D341Med (cell line): ENCODE measurements at regions not wholly inside any gene's neighbourhood (a gene's known extent, or its start where the extent isn't known, plus 50 kb on each side); places are given as distances from the start of the nearest gene placed in this dataset.

Experiments
- DNase-seq: peaks from one replicate; pipeline ENCODE4 v3.0.0; 2012; ENCODE audit warnings: low spot score

DNA sequence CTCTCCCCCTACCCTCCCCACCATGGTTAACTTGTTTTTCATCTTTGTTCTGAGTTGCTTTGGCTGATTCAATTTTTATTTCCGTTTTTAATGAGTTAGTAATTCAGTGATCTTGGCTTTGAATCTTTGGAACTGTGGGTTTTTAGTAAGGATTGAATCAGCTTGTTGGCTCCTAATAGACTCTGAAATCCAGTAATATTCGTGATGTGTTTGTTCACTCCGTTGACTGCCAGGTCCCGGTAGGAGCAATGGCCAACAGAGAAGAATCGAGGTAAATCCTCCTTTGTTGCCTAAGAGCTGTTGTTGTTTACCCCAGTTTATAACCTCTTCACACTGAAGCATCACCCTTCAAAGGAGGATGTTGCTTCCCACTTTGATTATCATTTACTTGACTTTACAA lies 92.7 kb downstream of the PCSK1 start:
- DNase-seq = no peak

DNA sequence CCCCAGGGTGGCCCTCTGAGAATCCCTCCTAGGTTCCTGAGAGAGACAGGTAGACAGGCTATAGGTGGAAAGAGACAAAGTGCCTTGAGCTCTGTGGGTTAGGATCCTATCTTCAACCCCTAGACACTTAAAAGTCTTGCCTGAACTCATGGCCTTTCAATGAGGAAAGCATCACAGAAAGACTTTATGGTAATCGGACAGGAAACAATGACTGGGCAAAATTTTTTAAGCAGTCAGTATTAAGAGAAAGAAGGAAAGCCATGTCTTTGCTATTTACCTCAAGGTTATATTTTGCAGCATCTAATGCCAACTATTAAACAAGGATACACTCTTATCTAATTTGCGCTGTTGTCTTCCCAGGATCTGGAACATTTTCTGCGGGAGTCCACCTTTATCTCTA lies 93.2 kb downstream of the PCSK1 start:
- DNase-seq = no peak

DNA sequence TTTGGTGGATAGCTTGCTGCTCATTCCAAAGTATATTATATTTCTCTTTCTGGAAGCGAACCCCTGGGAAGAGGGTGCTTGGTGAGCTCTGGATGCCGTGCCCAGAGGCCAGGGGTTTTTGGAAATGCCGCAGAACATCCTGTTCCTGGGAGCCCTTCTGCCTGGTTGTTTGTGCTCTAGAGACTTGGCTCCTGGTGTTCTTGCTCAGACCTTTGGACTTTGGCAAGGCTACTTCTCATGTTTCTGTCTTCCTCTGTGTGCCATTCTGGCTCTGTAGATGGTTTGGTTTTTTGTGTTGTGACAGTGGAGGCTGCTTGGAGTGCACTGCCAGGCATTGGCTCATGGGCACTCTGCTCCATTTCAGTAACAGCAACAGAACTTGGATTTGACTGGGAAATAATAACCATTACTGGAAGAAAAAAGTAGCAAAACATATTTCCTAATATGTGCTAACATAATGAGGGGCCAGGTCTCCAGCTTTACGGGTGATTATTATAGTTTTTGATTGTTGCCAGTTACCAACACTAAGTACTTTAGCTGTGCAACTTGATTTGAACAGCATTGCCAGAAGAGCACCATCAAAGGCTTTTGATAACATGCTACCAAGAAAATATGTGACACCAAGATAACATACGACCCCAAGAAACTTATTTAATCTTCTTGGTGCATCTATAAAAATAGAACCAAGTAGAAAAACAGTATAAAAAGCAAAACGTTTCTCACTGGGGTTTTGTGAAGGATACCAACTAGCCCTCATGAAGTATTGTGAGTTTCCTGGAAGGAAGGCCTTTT lies 94.2 kb downstream of the PCSK1 start:
- DNase-seq = no peak

DNA sequence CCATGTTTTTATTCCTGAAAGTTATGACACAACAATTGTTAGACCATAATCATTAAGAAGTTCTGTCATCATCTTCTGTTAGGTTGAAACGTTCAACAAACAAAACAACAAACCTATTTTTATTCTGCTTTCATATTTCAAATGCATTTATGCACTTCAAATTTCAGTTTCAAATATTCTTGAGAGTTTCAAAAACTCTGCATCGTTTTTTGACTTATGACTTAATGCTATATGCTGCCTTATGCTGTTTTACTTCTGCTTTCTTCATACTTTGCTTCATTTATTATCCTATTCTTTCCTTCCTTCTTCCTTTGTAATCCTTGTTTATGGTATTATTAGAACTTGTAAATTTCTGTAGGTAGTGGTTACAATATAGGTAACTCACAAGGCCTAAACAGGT lies 95.0 kb downstream of the PCSK1 start:
- DNase-seq = no peak

DNA sequence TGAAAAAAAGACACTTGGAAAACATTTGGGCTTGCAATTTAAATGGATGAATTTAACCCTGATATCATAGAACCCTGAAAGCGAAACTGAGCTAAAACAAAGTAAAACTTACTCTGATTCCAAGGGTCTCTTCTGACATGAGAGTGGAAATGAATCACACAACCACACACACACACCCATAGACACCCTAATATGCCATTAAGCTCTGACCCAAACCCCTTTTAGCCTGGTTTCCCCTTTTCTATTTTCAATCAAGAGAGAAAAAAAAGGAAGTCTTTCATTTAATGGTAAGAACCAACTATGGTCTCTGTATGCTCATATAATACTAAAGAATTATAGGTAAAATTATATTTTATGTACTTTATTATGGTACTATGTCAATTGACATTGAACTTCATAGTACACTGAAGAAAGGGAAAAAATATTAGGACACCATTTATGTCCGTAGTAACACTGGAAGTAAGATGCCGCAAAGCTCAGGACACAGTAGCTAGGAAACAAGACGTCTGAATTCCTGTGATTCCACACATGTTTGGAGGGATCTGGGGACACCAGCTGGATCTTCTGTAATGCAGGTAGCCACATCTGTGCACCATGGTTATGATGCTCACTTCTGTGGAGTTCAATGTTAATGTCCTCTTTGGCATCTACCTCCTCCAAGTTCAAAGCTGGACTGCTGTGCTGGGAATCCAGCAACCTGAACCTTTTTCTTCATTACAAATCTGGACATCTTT lies 95.8 kb downstream of the PCSK1 start:
- DNase-seq = no peak

DNA sequence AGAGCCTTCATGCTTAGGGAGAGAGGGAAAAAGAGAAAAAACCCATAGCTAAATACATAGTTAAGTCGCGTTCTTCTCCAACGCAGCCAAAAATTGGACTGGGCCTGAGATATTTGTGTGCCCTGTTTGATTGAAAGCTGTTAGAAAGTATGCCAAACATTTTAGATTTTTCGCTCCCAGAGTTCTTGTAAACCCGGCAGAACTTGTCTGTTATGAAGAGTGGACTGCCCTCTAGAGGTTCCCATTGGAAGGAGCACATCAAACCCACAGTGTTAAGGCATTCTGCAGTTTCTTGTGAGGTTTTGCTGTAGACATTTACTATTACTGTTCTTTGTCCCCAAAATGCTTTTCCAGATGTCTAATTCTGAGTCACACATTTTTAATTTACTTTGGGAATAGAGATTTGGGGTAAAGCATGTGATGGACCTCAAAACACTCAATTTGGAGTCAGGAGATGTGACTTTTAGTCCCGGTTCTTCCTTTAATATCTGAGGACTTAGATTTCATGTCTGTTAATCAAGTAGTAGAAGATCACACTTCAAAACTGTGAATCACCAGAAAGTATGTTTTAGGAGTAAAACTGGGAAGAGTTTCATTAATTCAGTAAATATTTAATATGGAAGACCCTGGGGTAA lies 96.6 kb downstream of the PCSK1 start:
- DNase-seq = peak; percentile 51

DNA sequence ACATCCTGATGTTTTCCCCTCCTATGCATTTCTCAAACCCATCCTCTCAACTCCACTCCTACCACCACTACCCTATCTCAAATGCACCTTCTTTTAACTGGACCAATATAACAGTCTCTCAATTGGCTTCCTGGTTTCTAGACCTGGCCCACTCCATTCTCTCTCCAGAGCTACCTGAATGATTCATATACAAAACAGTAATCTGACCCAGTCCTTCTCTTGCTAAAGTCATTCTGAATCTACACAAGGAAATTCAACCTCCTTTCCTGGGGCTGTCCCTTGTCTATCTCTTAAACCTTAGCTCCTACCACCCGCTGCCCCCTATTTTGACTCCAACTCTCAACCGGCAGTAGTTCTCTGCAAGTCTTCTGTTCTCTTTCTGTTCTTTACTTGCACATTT lies 97.2 kb downstream of the PCSK1 start:
- DNase-seq = no peak

DNA sequence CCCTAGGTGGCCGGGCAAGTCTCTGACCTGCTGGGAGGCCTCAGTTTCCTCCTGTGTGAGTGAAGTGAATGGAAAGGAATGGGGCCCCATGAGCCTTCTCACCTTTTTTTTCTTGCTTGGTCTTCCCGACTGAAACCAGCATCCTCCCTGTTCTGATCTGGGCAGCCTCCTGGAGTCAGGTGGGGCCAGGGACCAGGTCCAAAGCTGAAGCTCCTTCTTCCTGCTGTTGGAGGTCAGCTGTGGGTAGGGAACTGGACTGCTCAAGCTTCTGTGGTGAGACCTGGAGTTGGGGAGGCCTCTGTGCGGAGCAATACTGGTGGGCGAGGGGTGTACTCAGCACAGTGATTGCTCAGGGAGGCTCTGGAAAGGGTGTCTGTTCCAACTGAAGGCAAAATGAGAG lies 99.7 kb downstream of the PCSK1 start:
- DNase-seq = no peak

DNA sequence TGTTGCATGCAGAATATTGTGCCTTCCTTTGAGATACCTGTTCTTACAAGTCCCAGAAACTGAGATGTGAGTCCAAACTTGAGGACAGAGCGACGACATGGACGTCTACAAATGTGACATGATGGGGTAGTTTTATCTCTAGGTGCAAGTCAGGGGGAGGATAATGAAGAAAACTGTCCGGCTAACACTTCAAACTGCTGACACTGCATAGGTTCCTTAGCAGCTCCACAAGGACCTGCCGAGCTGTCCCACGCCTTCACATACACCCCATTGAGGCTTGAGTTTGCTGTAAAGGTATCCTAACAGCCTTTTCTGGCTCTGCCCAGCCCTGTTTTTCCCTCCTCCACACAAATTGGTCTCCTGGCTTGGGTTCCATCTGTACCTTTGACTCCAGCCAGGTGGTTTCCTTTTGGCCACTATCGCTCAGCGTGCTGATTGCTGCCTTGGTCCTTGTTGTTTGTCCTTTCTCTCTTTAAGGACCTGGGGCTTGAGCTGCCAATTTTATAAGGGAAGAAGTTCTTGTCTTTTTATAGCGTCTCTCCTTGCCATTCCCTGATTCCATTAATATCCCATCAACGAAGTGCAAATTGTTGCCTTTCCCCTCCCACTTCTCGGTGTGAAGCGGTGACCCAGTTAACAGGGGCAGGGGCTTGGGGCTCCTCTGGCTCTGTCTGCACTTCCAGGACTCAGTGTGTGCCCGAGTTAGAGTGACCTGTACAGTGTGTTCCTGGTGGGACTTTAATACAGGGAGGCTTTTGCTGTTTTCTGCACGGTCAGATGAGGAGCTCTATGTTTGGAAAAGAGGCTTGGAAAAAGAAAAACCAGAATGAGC lies 100.3 kb downstream of the PCSK1 start:
- no peak for DNase-seq

DNA sequence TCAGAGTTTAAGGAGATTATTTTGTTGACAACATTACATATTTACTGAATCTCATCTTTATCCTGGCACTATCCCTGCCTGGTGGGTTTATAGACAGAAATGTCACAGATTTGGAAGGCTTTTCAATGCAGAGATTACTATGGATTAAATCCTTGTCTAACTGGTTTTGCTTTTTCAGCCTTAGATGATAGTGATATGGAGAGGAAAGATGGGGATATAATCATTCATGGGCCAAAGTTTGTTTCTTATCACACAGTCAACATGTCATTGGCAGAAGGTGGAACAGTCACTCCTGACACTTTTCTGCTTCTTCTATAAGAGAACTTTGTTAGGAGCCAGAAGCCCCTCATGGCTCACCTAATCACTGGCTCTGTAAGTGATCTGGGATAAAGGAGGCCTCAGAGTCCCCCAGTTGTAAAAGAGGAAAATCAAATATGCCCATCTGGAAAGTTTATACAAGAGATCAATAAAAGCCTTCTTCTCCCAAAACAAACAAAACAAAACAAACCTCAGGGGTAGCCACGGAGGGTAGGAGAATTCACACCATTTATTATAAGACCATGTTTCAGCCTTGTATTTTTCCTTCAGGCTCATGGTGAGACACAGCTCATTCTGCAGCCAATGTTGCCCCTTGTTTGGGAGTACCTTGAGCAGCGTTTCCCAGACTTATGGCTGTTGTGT lies 101.2 kb downstream of the PCSK1 start:
- DNase-seq = no peak

DNA sequence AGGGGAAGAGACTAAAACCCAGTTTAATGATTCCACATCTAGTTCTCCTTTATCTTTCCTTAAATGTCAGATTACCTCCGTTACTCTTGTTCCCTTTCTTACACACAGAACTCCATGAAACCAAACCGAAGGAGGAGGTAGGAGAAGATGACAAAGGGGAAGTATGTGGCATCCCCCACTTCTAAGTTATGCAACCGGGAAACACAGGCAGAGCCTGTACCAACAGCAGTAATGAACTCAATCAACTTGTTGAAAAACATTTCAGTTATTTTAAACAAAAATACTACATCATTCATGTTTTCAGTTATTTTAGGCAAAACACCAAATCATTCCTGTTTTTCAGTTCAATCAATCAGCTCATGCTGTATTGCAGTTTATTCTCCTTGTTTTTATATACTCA lies 101.8 kb downstream of the PCSK1 start:
- DNase-seq = no peak

DNA sequence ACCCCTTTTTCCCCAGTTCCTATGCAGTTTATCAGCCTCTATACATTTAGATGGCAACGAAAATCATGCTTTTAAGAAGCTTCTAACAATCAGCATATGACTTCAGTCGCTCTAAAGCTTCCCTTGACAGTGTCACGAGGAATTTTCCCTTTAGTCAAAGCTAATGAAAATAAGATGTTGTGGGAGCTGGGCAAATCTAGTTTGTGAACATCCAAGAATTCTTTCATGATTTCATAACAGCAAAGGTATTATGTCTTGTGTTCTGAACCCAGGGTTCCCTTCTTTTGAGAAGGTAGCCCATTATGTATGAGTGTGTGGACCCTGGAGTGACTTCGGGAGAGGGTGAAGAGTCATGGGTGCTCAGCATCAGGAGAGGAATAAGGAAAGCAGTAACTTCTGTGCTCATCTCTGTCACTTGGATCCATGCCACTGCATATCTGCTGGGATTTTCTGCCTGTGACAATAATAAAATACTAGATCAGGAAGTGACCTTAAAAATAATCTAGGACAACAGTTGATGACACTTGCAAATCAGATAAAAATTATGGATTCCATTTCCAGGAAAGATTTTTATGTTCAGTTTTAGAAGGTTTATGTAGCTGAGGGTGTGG lies 102.4 kb downstream of the PCSK1 start:
- DNase-seq = no peak

DNA sequence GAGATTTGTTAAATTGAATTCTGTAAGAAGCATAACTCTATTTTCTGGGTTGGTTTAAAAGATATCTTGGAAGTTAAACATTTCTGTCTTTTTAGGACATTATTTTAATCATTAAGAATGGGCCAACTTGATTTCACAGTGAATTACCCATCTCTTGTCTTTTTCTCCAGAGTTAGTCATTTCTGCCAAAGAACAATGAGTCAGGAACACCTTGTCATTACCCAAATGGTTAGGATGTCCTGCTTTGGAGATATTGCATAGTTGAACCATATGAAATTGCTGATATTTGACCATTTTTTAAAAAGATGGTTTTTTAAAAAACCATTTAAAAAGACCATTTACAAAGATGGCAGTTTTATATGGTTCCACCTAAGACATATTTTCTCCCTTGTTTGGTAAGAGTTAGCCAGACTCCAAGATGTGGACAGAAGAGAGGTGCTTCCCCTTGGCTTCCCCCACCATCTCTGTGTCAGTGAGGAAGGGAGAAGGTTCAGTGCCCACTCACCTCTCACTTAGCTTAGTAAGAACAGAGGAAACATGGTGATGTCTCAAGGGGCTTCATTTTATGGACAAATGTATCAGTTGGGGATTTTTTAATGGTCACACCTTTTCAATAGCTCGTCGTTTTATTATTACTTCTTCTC lies 103.0 kb downstream of the PCSK1 start:
- DNase-seq = no peak

DNA sequence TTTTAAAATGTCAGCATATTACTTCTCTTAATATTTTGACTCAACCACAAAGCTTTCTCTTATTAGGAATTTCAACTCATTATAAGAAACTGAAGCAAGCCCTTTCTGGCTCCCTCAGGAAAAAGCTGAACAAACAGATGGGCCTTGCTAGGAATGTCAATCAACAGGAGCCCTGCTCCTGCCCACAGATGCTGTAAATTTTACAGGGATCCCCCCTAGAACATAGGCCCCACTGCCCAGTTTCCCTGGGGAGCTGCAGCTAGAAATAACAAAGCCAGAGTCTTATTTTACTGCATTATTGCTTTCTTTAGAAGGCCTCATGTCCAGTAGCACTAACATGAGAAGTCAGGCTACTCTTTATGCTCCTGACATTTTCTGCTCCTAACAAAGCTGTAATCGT lies 103.8 kb downstream of the PCSK1 start:
- no peak for DNase-seq

DNA sequence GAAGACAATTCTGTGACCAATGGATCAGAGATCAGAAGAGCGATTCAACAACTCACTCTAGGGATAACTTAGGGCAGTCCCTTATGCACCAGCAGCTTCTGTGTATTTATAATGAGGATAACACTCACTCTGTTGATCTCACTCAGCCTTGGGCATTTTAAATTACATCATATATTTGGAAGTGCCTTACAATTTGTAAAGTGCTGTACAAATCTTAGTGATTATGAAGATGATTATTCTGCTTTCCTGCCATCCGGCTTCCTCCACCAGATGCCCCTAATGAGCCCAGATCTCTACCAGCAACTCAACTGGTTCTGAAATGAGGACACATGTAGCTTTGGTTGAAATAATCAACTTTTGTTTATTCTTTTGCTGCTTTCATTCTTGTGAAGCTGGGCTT lies 105.3 kb downstream of the PCSK1 start:
- DNase-seq = no peak

DNA sequence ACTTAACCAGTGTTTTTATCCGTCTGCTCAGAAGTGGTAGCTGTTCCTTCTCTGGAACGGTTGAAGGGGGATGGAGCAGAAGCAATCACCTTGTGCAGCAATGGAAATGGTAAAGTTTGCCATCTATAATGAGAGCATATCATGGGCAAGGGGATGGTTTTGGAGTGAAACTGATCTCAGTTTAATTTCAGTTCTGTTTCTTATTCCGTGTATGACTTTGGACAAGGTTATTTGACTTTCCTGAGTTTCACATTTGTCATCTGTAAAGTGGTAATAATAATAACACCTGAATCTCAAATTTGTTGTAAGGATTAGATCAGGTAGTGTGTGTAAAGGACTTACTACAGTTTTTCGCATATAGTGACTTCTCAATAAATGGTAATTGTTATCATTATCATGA lies 106.1 kb downstream of the PCSK1 start:
- DNase-seq = no peak

DNA sequence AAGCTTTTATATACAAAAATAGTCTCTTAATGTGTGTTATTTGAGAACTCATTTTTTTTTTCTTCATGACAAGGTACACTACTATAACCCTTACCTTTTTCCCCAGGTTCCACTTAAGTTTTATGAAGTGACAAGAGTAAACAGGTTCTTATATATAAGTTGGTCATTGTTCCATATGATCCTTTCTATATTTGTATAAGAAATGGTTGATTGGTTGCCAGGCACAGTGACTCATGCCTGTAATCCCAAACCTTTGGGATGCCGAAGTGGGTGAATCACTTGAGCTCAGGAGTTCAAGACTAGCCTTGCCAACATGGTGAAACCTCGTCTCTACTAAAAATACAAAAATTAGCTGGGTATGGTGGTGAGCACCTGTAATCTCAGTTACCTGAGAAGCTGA lies 108.3 kb downstream of the PCSK1 start:
- no peak for DNase-seq

DNA sequence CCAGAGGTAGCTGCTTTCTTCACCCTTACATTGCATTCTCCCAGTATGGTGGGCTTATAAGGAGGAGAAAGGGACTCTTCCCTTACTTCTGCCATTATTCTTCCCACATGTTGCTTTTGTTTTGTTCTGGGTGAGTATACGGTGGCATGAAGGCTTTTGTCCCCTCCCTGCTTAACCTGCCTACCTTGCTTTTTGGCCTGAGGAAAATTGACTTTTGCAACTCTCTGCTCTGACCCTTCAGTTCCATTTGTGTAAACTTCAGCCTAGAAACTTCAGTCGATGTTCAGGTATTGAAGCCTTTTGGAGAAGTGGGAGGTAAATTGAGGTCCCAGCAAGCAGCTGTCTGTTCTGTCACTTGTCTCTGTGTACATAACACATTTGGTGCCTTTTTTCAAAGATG lies 110.2 kb downstream of the PCSK1 start:
- DNase-seq = no peak

DNA sequence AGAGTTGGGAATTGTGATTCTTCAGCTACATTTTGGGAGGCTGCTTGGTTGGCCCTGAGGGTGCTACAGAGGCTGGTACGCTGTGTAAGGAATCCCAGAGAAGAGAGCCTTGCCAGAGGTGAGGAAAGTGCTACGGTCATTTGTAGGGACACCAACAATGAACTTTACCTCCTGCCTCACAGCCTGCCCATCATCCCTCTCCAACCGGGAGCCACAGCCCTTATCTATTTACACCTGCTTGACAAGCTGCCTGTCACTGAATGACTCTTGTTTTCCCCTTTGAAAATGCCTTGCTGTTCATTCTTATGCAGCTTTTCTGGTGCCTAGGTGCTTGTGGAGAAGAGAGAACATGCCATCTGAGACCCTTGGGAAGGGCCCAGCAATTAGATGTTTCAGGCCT lies 110.8 kb downstream of the PCSK1 start:
- DNase-seq = no peak

DNA sequence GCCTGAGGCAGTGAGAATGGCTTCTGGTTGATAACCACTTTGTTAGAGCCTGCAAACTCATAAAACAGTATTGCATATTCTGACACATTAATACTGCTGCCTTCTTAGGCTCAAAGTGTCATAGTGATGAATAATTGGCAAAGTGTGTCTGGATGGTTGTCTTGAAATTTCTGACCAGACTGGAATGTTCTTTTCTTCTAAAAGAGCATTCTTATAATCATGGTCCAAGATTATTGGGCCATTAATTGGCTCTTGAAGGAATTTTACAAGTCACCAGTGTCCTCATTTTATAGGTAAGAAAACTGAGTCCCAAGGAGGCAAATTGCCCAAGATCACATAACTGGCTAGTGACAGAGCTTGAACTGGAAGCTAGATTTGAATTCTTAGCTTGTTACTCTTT lies 111.7 kb downstream of the PCSK1 start:
- DNase-seq = no peak

DNA sequence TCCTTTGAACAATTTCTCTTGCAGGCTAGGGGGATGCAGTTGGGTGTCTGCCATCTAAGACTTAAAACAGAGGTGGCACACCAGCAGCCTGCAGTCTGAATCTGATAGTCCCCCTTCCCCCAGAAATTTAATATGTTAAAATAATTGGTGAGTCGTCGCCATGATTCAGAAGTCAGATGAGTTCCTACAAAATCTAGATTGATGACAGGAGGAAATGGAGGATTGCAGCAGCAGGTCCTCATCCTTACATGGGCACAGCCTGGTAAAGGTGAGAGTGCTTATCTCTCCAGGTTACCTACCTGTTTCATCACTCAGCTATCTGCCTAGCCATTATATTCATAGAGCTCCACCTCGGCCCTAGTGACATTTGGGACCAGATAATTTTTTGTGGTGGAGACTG lies 112.3 kb downstream of the PCSK1 start:
- no peak for DNase-seq
